ENCODE measurements at regions not wholly inside any gene's neighbourhood (a gene's known extent, or its start where the extent isn't known, plus 50 kb on each side); places are given as distances from the start of the nearest gene placed in this dataset.

DNA sequence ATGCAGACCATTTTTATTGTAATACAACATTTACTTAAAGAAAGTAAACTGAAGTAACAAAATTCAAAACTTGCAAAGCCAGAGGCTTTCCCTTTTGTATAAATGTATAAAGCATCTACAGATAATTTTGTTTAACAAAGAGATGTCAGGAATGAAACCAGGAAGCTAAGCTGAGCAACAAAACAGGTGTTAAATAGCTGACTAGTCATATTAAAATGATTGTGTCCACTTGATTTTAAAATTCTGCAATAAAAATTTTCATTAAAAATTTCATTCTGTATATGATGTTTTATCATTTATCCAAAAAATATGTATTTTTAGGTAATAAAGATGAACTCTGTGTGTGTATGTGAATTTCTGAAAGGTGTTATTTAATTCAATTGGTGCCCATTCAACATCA, 72.0 kb upstream of the TRAM1L1 start (continued):
- TF ChIP-seq REST (IDR thresholded peaks at IDR 0.05; ENCODE audit: low read depth, low read length), result no peak
- no peak for TF ChIP-seq TCF12 (IDR thresholded peaks at IDR 0.05)

- no peaks in the 10 kb centered on the region for H3K79me2 ChIP-seq (ENCODE audit: insufficient read depth)
- H3K4me2 ChIP-seq, result no peak overlapping the region
- no peaks in the 10 kb centered on the region for H3K9me2 ChIP-seq
- TF ChIP-seq NRF1 (IDR thresholded peaks at IDR 0.05; ENCODE audit: low read depth, low read length) (no peak), PBX3 (IDR thresholded peaks at IDR 0.05) (no peak), TAF1 (IDR thresholded peaks at IDR 0.05; ENCODE audit: borderline replicate concordance, low read depth, low read length) (no peak), MEF2A (IDR thresholded peaks at IDR 0.05; ENCODE audit: borderline replicate concordance, low read depth) (no peak), NFIC (IDR thresholded peaks at IDR 0.05; ENCODE audit: borderline replicate concordance) (no peak), SIN3A (IDR thresholded peaks at IDR 0.05; ENCODE audit: borderline replicate concordance, low read depth, low read length) (no peak), EZH2phosphoT487 (IDR thresholded peaks at IDR 0.05; ENCODE audit: borderline replicate concordance, low read depth) (no peak), CTCF (IDR thresholded peaks at IDR 0.05) (no peak), RXRA (IDR thresholded peaks at IDR 0.05; ENCODE audit: borderline replicate concordance, low read depth) (no peak)
- TF ChIP-seq, protein P1, sequence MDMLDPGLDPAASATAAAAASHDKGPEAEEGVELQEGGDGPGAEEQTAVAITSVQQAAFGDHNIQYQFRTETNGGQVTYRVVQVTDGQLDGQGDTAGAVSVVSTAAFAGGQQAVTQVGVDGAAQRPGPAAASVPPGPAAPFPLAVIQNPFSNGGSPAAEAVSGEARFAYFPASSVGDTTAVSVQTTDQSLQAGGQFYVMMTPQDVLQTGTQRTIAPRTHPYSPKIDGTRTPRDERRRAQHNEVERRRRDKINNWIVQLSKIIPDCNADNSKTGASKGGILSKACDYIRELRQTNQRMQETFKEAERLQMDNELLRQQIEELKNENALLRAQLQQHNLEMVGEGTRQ (IDR thresholded peaks at IDR 0.05; ENCODE audit: borderline replicate concordance, low read depth, low read length), result no peak
- ChIA-PET CTCF (no interaction called here), POLR2A (no interaction called here)
- H3K9me3 ChIP-seq, result no peaks in the 10 kb centered on the region
- H4K20me1 ChIP-seq (ENCODE audit: insufficient read depth), result no peaks in the 10 kb centered on the region
- H2AFZ ChIP-seq (ENCODE audit: low read depth), result no peak overlapping the region
- no peak for DNase-seq
- no peaks in the 10 kb centered on the region for H3F3A ChIP-seq (replicated peaks; ENCODE audit: insufficient read depth)
- WGBS (ENCODE audit: low lambda C conversion rate), result 69% methylated on average over 3 of the region's 3 CpGs
- H3K9ac ChIP-seq, result no peak overlapping the region
- H3K27ac ChIP-seq (ENCODE audit: low read depth in 2 of 2, low read length in 1 of 2), result no peak overlapping the region
- no peaks in the 10 kb centered on the region for H3K36me3 ChIP-seq (replicated peaks in 1 of 2; ENCODE audit: control insufficient read depth in 1 of 2, insufficient read depth in 2 of 2, low read length in 1 of 2)
- H3K4me3 ChIP-seq (ENCODE audit: low read depth in 2 of 2, low read length in 1 of 2), result no peak overlapping the region
- H3K27me3 ChIP-seq (ENCODE audit: insufficient read depth), result no peaks in the 10 kb centered on the region
- H3K4me1 ChIP-seq (ENCODE audit: control insufficient read depth in 1 of 2, insufficient read depth in 2 of 2, low read depth in 1 of 2, low read length in 1 of 2), result no peaks in the 10 kb centered on the region; a peak in 1 of 4 replicates
Observed at GRCh38 chr4:117162976-117163375, 77.6 kb upstream of the TRAM1L1 start.

Measured in SK-N-SH (cell line).